ENCODE measurements at regions not wholly inside any gene's neighbourhood (a gene's known extent, or its start where the extent isn't known, plus 50 kb on each side); places are given as distances from the start of the nearest gene placed in this dataset.
A peak's percentile ranks its signal among the peaks of the same experiment; 100 is the strongest.

DNA sequence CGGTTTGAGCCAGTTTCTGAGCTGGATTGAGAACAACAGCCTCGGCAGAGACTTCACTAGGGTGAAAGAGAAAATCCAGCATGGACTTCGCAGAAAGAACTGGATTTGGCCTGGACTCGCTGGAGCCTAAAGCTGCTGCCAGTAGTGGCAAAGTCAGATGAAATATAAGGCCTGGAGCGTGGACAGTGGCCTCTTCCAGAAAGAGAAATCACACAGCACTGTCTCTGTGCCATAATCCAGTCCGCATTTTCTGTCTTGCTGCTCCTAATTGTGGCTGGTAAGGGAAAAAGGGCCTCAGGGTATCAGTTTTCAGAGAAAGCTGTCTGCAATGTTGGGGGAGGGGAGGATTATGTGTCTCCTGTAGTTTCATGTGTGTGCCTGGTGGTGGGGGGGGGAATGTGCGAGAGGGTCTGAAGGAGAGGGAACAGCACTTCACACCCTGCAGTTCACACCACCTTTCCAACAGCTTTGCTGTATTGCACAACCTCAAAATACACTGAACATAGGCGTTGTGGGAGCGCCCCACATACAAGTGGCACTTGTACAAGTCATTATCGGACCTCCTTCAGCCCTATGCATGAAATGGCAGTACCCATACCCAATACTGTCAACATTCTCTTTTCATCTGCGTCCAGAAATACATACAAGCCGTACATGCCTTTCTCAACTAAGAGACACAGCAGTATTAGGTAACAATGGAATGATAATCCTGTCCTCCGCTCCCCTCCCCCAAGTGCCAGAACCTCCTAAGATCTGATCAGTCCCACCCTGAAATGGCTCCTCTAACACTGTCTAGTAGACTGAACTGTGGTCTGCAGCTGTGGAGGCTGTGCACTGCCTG is 107.5 kb upstream of the ATF7IP start (continued):
- no peak for TF ChIP-seq ZNF720 (CRISPR knock-in tag; IDR thresholded peaks at IDR 0.05)
- TF ChIP-seq, protein P1, sequence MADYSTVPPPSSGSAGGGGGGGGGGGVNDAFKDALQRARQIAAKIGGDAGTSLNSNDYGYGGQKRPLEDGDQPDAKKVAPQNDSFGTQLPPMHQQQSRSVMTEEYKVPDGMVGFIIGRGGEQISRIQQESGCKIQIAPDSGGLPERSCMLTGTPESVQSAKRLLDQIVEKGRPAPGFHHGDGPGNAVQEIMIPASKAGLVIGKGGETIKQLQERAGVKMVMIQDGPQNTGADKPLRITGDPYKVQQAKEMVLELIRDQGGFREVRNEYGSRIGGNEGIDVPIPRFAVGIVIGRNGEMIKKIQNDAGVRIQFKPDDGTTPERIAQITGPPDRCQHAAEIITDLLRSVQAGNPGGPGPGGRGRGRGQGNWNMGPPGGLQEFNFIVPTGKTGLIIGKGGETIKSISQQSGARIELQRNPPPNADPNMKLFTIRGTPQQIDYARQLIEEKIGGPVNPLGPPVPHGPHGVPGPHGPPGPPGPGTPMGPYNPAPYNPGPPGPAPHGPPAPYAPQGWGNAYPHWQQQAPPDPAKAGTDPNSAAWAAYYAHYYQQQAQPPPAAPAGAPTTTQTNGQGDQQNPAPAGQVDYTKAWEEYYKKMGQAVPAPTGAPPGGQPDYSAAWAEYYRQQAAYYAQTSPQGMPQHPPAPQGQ (CRISPR knock-in tag; IDR thresholded peaks at IDR 0.05; ENCODE audit: borderline replicate concordance): no peak
- TF ChIP-seq ZNF160 (CRISPR knock-in tag; IDR thresholded peaks at IDR 0.05): peak; percentile 70; the same call in 1 of the 2 replicates
- TF ChIP-seq, protein P2, sequence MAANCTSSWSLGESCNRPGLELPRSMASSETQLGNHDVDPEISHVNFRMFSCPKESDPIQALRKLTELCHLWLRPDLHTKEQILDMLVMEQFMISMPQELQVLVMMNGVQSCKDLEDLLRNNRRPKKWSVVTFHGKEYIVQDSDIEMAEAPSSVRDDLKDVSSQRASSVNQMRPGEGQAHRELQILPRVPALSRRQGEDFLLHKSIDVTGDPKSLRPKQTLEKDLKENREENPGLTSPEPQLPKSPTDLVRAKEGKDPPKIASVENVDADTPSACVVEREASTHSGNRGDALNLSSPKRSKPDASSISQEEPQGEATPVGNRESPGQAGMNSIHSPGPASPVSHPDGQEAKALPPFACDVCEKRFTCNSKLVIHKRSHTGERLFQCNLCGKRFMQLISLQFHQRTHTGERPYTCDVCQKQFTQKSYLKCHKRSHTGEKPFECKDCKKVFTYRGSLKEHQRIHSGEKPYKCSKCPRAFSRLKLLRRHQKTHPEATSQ (CRISPR knock-in tag; IDR thresholded peaks at IDR 0.05; ENCODE audit: borderline replicate concordance): peak; percentile 50; the same call in 1 of the 2 replicates
- TF ChIP-seq, protein P3, sequence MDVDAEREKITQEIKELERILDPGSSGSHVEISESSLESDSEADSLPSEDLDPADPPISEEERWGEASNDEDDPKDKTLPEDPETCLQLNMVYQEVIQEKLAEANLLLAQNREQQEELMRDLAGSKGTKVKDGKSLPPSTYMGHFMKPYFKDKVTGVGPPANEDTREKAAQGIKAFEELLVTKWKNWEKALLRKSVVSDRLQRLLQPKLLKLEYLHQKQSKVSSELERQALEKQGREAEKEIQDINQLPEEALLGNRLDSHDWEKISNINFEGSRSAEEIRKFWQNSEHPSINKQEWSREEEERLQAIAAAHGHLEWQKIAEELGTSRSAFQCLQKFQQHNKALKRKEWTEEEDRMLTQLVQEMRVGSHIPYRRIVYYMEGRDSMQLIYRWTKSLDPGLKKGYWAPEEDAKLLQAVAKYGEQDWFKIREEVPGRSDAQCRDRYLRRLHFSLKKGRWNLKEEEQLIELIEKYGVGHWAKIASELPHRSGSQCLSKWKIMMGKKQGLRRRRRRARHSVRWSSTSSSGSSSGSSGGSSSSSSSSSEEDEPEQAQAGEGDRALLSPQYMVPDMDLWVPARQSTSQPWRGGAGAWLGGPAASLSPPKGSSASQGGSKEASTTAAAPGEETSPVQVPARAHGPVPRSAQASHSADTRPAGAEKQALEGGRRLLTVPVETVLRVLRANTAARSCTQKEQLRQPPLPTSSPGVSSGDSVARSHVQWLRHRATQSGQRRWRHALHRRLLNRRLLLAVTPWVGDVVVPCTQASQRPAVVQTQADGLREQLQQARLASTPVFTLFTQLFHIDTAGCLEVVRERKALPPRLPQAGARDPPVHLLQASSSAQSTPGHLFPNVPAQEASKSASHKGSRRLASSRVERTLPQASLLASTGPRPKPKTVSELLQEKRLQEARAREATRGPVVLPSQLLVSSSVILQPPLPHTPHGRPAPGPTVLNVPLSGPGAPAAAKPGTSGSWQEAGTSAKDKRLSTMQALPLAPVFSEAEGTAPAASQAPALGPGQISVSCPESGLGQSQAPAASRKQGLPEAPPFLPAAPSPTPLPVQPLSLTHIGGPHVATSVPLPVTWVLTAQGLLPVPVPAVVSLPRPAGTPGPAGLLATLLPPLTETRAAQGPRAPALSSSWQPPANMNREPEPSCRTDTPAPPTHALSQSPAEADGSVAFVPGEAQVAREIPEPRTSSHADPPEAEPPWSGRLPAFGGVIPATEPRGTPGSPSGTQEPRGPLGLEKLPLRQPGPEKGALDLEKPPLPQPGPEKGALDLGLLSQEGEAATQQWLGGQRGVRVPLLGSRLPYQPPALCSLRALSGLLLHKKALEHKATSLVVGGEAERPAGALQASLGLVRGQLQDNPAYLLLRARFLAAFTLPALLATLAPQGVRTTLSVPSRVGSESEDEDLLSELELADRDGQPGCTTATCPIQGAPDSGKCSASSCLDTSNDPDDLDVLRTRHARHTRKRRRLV (CRISPR knock-in tag; IDR thresholded peaks at IDR 0.05): no peak
- TF ChIP-seq TP53 (CRISPR knock-in tag; conservative IDR thresholded peaks at IDR 0.05): 0 out of 2 replicates have a peak, but pooled peaks have one; percentile 40
- TF ChIP-seq ZBTB7B (CRISPR knock-in tag; IDR thresholded peaks at IDR 0.05): peak; percentile 42; the same call in 1 of the 2 replicates
- TF ChIP-seq MLLT10 (CRISPR knock-in tag; IDR thresholded peaks at IDR 0.05): no peak
- TF ChIP-seq, protein P4, sequence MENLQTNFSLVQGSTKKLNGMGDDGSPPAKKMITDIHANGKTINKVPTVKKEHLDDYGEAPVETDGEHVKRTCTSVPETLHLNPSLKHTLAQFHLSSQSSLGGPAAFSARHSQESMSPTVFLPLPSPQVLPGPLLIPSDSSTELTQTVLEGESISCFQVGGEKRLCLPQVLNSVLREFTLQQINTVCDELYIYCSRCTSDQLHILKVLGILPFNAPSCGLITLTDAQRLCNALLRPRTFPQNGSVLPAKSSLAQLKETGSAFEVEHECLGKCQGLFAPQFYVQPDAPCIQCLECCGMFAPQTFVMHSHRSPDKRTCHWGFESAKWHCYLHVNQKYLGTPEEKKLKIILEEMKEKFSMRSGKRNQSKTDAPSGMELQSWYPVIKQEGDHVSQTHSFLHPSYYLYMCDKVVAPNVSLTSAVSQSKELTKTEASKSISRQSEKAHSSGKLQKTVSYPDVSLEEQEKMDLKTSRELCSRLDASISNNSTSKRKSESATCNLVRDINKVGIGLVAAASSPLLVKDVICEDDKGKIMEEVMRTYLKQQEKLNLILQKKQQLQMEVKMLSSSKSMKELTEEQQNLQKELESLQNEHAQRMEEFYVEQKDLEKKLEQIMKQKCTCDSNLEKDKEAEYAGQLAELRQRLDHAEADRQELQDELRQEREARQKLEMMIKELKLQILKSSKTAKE (CRISPR knock-in tag; IDR thresholded peaks at IDR 0.05; ENCODE audit: borderline replicate concordance): 0 out of 2 replicates have a peak, but pooled peaks have one; percentile 17
- peak; percentile 58; the same call in 1 of the 2 replicates for TF ChIP-seq ZNF644 (CRISPR knock-in tag; IDR thresholded peaks at IDR 0.05; ENCODE audit: low read depth)
- TF ChIP-seq KDM2A (CRISPR knock-in tag; IDR thresholded peaks at IDR 0.05; ENCODE audit: borderline replicate concordance, low read depth): peak; percentile 65; the same call in 1 of the 2 replicates
- TF ChIP-seq FOXO1 (CRISPR knock-in tag; IDR thresholded peaks at IDR 0.05): peak; percentile 73
- no peak for TF ChIP-seq ZNF703 (CRISPR knock-in tag; IDR thresholded peaks at IDR 0.05; ENCODE audit: borderline replicate concordance)

All from HepG2 (cell line).